Epithelial cell of esophagus (primary cell): ENCODE measurements at regions not wholly inside any gene's neighbourhood (a gene's known extent, or its start where the extent isn't known, plus 50 kb on each side); places are given as distances from the start of the nearest gene placed in this dataset.
"Not testable (repeated sequence)": the region's sequence is repeated elsewhere in the genome, so short reads cannot be mapped to it uniquely, and the experiment has no call there.

ENCODE experiments used
- DNase-seq: peaks from one replicate; pipeline ENCODE4 v3.0.0; 2010; ENCODE audit warnings: low read depth
- H3K4me3 ChIP-seq: 2 replicates; pipeline ENCODE4 v1.5.1; 2011; ENCODE audit warnings: mild to moderate bottlenecking, low read length, control low read depth
- CTCF ChIP-seq: IDR thresholded peaks from 2 replicates; pipeline ENCODE4 v1.5.1; 2011; ENCODE audit warnings: low read depth, mild to moderate bottlenecking, low read length, control low read depth, inconsistent platforms; ENCODE audit not compliant: insufficient read depth; ENCODE audit errors: missing control alignments

- H3K4me3 ChIP-seq, result no peak overlapping the region
- no peak for TF ChIP-seq CTCF
- peak; percentile 59 for DNase-seq
Observed at GRCh38 chr18:22817844-22818243, 115.3 kb upstream of the RBBP8 start.

- H3K4me3 ChIP-seq, result no peak overlapping the region
- peak; percentile 52 for DNase-seq
- no peak for TF ChIP-seq CTCF
Observed at GRCh38 chr18:22822024-22822423, 111.1 kb upstream of the RBBP8 start.

GRCh38 chr18:22822841-22823508 is 110.2 kb upstream of the RBBP8 start:
- H3K4me3 ChIP-seq, result no peak overlapping the region
- TF ChIP-seq CTCF, result no peak

GRCh38 chr18:22826726-22827125 is 106.4 kb upstream of the RBBP8 start:
- TF ChIP-seq CTCF, result no peak
- DNase-seq, result peak; percentile 98
- H3K4me3 ChIP-seq, result no peak overlapping the region

More at GRCh38 chr18:22822841-22823508, 110.2 kb upstream of the RBBP8 start:
- DNase-seq, result no peak

- H3K4me3 ChIP-seq, result no peak overlapping the region
- no peak for TF ChIP-seq CTCF
- DNase-seq, result peak; percentile 46
Observed at GRCh38 chr18:22827216-22827615, 105.9 kb upstream of the RBBP8 start.

GRCh38 chr18:22827741-22828140 is 105.4 kb upstream of the RBBP8 start:
- TF ChIP-seq CTCF, result no peak
- peak; percentile 63 for DNase-seq
- H3K4me3 ChIP-seq, result no peak overlapping the region

GRCh38 chr18:22828171-22828570 is 105.0 kb upstream of the RBBP8 start:
- peak; percentile 89 for DNase-seq
- no peak for TF ChIP-seq CTCF

GRCh38 chr18:22828583-22828982 is 104.5 kb upstream of the RBBP8 start:
- not testable (repeated sequence) for DNase-seq, H3K4me3 ChIP-seq

More at GRCh38 chr18:22828171-22828570, 105.0 kb upstream of the RBBP8 start:
- no peak overlapping the region for H3K4me3 ChIP-seq
